ENCODE measurements at regions not wholly inside any gene's neighbourhood (a gene's known extent, or its start where the extent isn't known, plus 50 kb on each side); places are given as distances from the start of the nearest gene placed in this dataset.

DNA sequence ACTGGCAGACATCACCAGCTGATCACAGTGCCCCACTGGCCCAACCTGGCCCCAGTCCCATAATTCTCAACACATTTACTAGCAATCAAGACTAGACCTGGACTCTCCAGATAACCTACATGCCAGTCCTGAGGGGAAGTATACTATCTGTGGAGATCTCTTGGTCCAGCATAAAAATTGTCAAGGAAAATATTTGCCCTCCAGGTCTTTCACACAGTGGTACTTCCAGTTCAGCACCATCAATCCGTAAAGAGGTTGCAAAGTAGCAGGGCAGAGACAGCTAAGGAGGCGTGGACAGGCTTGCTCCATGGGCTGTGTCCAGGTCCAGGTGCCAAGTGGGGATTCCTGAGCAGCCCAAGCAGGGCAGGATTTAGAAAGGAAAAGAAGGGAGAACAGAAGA, 143.6 kb upstream of the BACE2 start:
- BruUV-seq (replicated peaks) = no TSS peak

More for the DNA sequence above, 143.6 kb upstream of the BACE2 start:
- no peak overlapping the region for H4K91ac ChIP-seq (ENCODE audit: insufficient read depth, low read depth, low read length)
- H3K79me1 ChIP-seq (ENCODE audit: low read depth in 1 of 2, low read length in 2 of 2) = no peaks in the 10 kb centered on the region
- H2BK5ac ChIP-seq (ENCODE audit: low read depth, low read length, poor library complexity, severe bottlenecking) = no peak overlapping the region
- H2AK9ac ChIP-seq (replicated peaks; ENCODE audit: low read depth, low read length, poor library complexity) = no peak overlapping the region
- DNase-seq = no peak
- H4K5ac ChIP-seq (ENCODE audit: low read depth, low read length) = no peak overlapping the region
- no peak overlapping the region for H2BK120ac ChIP-seq (ENCODE audit: low read depth, low read length)
- no peak overlapping the region for H3K9ac ChIP-seq (ENCODE audit: low read depth, low read length)
- H2BK20ac ChIP-seq (ENCODE audit: low read depth, low read length) = no peak overlapping the region
- dilution Hi-C loops (cut with HindIII; ENCODE audit: low sequenced_read_pairs, unreplicated experiment) = no loop called here
- H3K4me2 ChIP-seq (ENCODE audit: low read depth, low read length) = no peak overlapping the region
- no peaks in the 10 kb centered on the region for H3K36me3 ChIP-seq (ENCODE audit: control insufficient read depth, insufficient read depth, low read length)
- H3K9me1 ChIP-seq (ENCODE audit: insufficient read depth, low read length) = no peaks in the 10 kb centered on the region
- no peak overlapping the region for H3K4ac ChIP-seq (ENCODE audit: low read depth, low read length)
- no peak overlapping the region for H3K56ac ChIP-seq (ENCODE audit: extremely low read depth, insufficient read depth, low read length)
- H2AFZ ChIP-seq (replicated peaks; ENCODE audit: low read length, poor library complexity) = no peak overlapping the region
- no peak overlapping the region for H4K8ac ChIP-seq (ENCODE audit: low read depth in 2 of 2, low read length in 2 of 2)
- H3K4me3 ChIP-seq (ENCODE audit: insufficient read depth, low read depth, low read length) = no peak overlapping the region
- ChIA-PET CTCF (no interaction called here), POLR2A (ENCODE audit: unreplicated experiment) (no interaction called here)
- 43% methylated on average over 2 of the region's 2 CpGs; no CpG with 5 or more reads in 1 of the 2 experiments for WGBS, 2 experiments (ENCODE audit: extremely low coverage in 2 of 2, insufficient read length in 1 of 2)
- no peaks in the 10 kb centered on the region for H3K4me1 ChIP-seq (ENCODE audit: control insufficient read depth, insufficient read depth, low read length)
- no peaks in the 10 kb centered on the region for H4K20me1 ChIP-seq (ENCODE audit: insufficient read depth, low read length)
- H3K14ac ChIP-seq (replicated peaks; ENCODE audit: low read depth, low read length) = no peak overlapping the region
- H3K27ac ChIP-seq (ENCODE audit: insufficient read depth, low read length) = no peak overlapping the region
- no peak overlapping the region for H3K23ac ChIP-seq (ENCODE audit: low read depth, low read length)
- peaks cover 15% of the 10 kb centered on the region for H3K9me3 ChIP-seq (ENCODE audit: control insufficient read depth, insufficient read depth, low read length)
- H2AK5ac ChIP-seq (ENCODE audit: low read depth, low read length) = no peak overlapping the region
- TF ChIP-seq MAFK (IDR thresholded peaks at IDR 0.05; ENCODE audit: low read depth, low read length) = no peak
- TF ChIP-seq NFE2L2 (IDR thresholded peaks at IDR 0.05; ENCODE audit: low read depth, low read length) = no peak
- no peak for TF ChIP-seq MXI1 (IDR thresholded peaks at IDR 0.05; ENCODE audit: borderline replicate concordance, low read depth, low read length)
- TF ChIP-seq MAZ (IDR thresholded peaks at IDR 0.05; ENCODE audit: borderline replicate concordance, low read depth, low read length) = no peak
- no peak overlapping the region for H2BK15ac ChIP-seq (ENCODE audit: low read depth, low read length)
- in situ Hi-C loops (cut with MboI; ENCODE audit: low sequenced_read_pairs) = no loop called here
- no peak overlapping the region for H3K18ac ChIP-seq (ENCODE audit: low read depth, low read length)
- intact Hi-C loops (cut with micrococcal nuclease) = no loop called here
- ATAC-seq (ENCODE audit: low read depth) = no peak
- H3K27me3 ChIP-seq (ENCODE audit: control insufficient read depth, insufficient read depth, low read length) = no peaks in the 10 kb centered on the region
